ENCODE measurements at regions not wholly inside any gene's neighbourhood (a gene's known extent, or its start where the extent isn't known, plus 50 kb on each side); places are given as distances from the start of the nearest gene placed in this dataset.
A peak's percentile ranks its signal among the peaks of the same experiment; 100 is the strongest.

- DNase-seq (ENCODE audit: low read depth in 4 of 4, low spot score in 3 of 4), result no peak
Observed at GRCh38 chr10:106520698-106521097, 643.8 kb downstream of the SORCS1 start.

DNA sequence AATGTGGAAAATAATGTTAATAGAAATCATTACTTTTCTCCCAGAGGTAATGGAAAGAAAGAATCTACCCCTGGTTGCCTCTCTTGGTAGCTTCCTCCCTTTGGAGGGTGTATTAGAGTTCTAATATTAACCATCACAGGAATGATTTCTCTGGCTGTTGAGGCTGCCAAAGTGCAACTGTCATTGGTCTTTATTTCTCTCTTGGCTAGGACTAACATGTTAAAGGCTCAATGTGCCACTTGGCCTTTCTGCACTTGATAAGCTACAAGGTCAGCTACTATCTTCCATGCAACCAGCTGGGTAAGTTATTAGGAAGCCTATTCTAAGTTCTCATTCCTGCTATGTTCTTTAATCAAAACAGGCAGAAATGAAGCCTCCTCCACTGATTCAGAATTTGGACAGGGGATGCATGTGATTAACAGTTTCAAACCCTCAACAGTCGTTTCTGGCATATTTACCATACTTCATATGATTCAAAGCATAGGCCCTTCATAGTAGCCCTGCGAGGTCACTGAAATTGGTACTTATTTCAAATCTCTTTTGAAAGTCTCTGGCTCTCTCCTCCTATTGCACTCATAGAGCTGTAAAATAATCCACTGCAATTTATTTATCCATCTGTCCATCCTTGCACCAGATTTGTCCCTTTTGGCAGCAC is 645.0 kb downstream of the SORCS1 start:
- DNase-seq (ENCODE audit: low read depth in 4 of 4, low spot score in 3 of 4), result no peak

GRCh38 chr10:106515206-106515790 is 649.2 kb downstream of the SORCS1 start:
- peak in 3 of 4 donors; percentile 4 to 5 (median 4) for DNase-seq (ENCODE audit: low read depth in 4 of 4, low spot score in 3 of 4)

- no peak for DNase-seq (ENCODE audit: low read depth in 4 of 4, low spot score in 3 of 4)
Observed at GRCh38 chr10:106513352-106513771, 651.1 kb downstream of the SORCS1 start.

- DNase-seq (ENCODE audit: low read depth in 4 of 4, low spot score in 3 of 4), result no peak
Observed at GRCh38 chr10:106511917-106512316, 652.6 kb downstream of the SORCS1 start.

GRCh38 chr10:106508950-106509349 is 655.6 kb downstream of the SORCS1 start:
- DNase-seq (ENCODE audit: low read depth in 4 of 4, low spot score in 3 of 4), result no peak

GRCh38 chr10:106506526-106507283 is 657.8 kb downstream of the SORCS1 start:
- no peak for DNase-seq (ENCODE audit: low read depth in 4 of 4, low spot score in 3 of 4)

DNA sequence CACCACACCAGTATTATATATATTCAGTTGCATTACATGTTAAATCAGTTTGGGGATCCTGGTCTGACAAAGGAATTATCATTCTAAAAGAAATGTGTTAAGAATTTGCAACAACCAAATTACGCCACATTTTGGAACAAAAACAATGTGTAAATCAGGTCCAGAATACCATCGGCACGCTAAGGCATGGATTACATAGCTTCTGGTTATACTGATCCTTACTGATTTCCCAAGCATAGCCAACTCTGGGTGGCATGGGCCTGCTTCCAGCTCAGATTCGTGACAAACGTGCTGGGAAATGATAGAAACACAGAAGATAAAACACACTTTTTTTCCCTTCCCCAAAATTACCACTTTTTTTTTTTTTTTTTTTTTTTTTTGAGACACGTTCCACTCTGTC is 660.0 kb downstream of the SORCS1 start:
- no peak for DNase-seq (ENCODE audit: low read depth in 4 of 4, low spot score in 3 of 4)

DNA sequence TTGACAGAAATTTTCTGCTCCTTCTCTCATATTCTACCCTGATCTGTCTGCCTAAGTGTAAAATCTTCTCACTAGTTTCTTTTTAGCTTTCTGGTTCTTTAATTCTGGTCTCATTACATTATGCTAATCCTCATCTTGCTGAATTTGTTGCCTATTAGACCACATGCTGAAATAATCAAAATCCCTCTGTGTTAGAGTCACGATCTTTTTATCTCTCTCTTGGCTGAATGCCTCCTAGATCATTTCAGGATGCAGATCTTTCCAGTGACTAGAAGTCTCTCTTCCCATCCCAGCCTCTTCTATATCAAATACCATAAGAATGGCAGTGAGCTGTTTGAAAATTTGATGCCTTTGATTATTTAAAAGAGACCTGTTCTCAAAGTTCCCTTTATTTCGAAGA is 661.9 kb downstream of the SORCS1 start:
- DNase-seq (ENCODE audit: low read depth in 4 of 4, low spot score in 3 of 4), result no peak

- no peak for DNase-seq (ENCODE audit: low read depth in 4 of 4, low spot score in 3 of 4)
Observed at GRCh38 chr10:106500925-106501525, 663.5 kb downstream of the SORCS1 start.

- DNase-seq (ENCODE audit: low read depth in 4 of 4, low spot score in 3 of 4), result no peak
Observed at GRCh38 chr10:106500041-106500924, 664.2 kb downstream of the SORCS1 start.

DNA sequence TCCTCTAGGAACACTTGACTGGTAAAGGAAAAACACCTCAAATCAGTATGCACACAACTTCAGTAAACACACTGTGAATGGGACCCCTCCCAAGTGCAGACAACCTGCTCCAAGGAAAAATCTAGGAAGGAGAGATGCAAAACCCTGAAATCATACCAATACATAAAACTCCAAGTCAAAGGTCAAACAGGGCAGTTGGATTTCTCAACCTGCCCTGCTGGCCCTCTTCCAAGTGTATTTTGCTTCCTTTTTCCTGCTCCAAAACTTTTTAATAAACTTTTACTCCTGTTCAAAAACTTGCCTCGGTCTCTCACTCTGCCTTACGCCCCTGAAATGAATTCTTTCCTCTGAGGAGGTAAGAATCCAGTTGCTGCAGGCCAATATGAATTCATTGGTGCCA is 665.1 kb downstream of the SORCS1 start:
- no peak for DNase-seq (ENCODE audit: low read depth in 4 of 4, low spot score in 3 of 4)

DNA sequence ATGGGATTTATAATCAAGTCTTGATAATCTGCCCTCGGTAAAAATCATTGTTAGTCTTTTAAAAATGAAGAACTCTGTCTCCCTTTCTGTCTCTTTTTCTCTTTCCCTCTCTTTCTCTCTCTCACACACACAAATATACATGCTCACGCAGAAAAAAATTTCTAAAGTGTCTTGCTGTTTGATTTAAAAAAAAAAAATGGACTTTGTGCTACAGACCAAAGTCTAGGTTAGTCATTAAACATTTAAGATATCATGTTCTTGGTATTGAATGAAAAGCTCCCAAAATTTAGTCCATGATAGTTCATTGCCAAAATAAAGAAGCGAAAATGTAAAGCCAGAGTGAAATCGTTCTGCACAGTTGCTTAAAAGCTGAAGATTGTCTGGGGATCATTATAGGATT is 665.8 kb downstream of the SORCS1 start:
- DNase-seq (ENCODE audit: low read depth in 4 of 4, low spot score in 3 of 4), result no peak

DNA sequence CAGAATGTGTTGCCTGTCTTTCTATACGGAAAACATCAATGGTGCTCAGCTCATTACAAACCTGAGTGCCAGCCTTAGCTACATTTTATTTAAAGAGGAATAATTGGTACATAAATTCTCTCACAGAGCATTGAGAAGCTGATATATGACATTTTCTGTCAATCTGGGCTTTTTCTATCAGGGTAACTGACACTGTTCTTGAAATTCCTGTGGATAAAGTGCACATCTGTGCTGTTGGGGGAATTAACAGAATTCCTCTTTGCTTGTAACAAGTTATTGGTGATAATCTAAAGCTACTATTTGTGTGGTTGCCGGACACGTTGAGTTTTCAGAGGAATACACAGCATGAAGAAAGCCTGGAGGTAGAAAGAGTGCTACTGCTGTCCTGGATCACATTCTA is 668.6 kb downstream of the SORCS1 start:
- DNase-seq (ENCODE audit: low read depth in 4 of 4, low spot score in 3 of 4), result no peak

GRCh38 chr10:106493751-106494150 is 670.8 kb downstream of the SORCS1 start:
- no peak for DNase-seq (ENCODE audit: low read depth in 4 of 4, low spot score in 3 of 4)

DNA sequence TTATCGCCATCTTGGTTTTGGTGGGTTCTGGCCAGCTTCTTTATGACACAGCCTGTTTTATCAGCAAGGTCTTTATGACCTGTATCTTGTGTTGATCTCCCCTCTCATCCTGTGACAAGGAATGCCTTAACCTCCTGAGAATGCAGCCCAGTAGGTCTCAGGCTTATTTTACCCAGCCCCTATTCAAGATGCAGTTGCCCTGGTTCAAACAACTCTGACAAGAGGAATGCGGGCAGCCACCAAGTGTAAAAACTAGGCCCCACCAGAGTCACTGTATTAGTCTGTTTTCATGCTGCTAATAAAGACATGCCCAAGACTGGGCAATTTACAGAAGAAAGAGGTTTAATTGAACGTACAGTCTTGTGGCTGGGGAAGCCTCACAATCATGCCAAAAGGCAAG is 671.3 kb downstream of the SORCS1 start:
- DNase-seq (ENCODE audit: low read depth in 4 of 4, low spot score in 3 of 4), result no peak

DNA sequence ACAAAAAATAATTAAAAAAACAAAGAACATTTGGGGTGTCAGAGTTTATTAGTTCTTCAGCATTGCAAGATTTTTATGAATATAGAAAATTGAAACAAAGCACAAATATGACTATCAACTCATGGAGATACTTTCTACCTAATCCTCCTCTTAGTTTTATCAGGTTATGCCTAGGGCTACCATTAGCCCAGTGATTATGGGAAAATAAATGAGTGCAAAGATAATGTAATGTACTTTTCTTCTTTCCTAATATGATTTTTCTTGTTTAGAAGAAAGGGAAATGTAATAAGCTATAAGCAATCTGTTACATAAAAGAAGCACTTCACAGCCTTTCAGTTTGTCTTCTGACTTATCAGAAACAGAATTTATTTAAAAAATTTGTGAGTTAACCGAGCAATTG is 676.8 kb downstream of the SORCS1 start:
- no peak for DNase-seq (ENCODE audit: low read depth in 4 of 4, low spot score in 3 of 4)

DNA sequence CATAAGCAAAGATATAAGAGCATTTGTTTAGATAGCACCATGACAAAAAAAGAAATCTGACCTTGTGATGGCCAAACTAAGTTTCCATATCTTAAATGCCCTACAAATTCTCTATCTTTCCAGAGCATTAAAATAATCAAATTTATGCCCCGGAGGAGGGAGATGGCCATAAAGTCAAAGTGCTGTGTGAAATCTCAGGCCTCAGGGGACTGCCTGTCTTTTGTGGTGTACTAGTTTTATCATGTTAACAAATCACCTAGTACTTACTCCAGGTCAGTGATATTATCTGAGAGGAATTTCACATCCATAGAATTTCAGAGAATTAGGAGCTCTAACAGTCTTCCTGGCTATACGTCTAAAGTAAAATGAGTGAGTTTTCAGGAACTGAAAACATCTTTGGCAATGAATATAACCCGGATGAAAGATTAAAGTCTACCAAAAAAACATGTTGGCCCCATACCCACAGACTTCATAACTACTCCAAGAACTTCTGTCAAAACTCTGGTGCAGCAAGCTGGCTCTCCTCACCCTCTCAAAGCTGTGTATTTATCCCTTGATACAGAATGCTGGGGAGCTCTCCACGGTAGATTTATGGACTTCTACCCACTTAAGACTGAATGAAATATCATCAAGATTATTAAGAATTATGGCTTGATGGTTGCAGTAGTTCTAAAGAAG is 682.8 kb downstream of the SORCS1 start:
- no peak for DNase-seq (ENCODE audit: low read depth in 4 of 4, low spot score in 3 of 4)

DNA sequence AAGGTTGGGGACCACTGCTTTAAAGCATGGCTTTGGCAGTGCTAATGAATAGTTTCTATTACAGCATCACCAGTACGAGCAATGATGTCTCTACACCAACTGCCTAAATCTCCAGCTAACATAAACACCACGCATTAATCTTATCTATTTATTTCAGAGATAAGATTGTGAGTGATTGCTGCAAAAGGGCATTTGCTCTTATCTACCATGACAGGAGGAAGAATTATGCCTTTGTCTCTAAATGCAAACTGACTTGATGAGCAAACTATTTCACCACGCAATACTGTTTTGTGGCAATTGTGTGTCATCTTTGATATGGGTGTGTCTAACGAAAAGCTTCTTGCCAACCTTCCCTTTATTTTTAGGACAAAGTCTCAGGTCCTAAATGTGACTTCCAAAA is 684.9 kb downstream of the SORCS1 start:
- DNase-seq (ENCODE audit: low read depth in 4 of 4, low spot score in 3 of 4), result no peak

DNA sequence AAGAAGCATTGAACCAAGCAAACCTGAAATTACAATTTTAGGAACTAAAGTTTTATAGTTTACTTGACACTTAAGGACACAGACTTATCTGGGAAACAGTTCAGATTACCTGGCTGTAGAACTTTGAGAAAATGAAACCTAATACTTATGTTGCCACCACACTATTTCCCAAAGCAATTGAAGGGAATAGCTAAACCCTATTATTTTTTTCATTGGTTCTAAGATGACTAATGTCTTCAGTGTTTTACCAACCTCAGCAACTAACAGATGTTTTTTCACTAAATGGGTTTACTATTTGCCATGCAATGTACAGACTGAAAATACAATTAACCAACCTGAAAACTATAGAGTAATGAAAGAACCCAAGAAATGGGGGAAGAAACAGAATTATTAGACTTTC is 689.6 kb downstream of the SORCS1 start:
- no peak for DNase-seq (ENCODE audit: low read depth in 4 of 4, low spot score in 3 of 4)
